HG03108 (cell line): ENCODE measurements at regions not wholly inside any gene's neighbourhood (a gene's known extent, or its start where the extent isn't known, plus 50 kb on each side); places are given as distances from the start of the nearest gene placed in this dataset.

Experiments
- ATAC-seq: cut with Tn5 transposase; IDR thresholded peaks from one replicate; pipeline ENCODE4 v1.9.1; 2021; ENCODE audit warnings: moderate library complexity; ENCODE audit not compliant: unreplicated experiment

DNA sequence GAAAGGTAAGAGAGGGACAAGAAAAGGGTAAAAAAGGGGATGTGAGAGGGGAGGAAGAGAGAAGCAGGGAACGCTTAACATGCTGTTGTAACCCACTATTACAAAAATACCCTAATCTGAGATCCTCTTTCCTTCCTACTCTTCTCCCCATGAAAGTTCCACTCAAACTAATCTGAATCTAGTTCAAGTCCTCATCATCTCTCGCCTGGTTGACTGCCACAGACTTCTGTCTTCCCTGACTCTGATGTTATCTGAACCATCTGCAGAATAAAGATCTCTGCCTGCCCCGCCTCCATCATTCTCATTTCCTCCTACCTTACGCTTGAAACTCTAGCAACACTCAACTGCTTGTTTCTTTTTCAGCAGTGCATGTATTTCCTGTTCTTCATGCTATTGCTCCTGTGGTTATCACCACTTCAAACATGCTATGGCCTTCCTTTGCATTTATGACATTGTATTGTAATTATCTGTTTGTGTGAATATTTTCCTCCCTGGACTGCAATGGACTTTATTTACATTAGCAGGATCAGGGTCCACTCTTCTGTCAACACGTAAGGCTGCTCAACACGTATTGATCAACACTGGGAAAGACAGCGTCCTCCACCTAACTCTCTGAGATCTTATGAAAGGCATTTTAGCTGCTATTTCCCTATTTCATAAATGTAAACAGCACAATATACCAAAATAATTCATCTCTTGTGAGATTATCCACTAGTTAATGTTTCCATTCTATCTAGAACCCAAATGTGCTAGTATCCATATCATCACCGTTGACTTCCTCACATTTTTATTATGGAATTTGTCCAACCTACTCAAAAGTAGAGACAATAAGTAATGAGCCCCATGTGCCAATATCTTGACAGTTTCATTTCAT, 215.5 kb upstream of the USP25 start:
- peak; percentile 97 for ATAC-seq

DNA sequence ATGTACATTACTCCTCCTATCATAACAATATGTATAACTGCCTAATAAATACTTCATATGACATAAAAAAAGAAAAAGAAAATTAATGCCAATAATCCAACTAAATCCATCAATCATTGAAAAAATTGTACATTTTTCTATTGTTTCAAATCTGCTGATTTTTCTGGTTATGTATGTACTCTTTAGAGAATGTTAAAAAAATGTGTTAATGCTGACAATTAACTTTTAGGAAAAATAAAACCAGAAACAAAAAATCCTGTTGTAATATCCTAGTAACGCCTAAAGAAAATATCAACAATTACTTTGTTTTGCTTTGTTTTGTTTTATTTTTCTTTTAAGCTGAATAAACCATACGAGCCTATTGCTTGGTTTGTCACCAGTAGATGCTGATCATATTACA, 213.9 kb upstream of the USP25 start:
- ATAC-seq: no peak

DNA sequence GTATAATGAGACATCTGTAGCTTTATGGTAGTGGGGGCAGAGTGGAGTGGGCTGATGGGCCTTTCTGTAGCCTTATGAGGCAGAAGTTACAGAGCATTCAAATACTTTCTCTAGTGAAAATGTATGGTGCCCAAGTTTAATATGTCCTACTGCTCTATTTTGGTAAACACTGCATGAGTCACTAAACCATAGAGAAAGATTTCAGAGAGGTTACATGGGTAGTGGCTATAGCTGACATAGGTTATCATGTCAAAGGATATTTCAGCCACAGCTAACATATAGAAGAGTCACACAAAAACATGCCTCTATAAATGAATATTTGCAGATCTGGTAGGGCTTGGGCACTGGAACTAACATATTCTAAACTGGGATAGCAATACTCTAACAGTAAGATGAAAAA, 212.4 kb upstream of the USP25 start:
- no peak for ATAC-seq

DNA sequence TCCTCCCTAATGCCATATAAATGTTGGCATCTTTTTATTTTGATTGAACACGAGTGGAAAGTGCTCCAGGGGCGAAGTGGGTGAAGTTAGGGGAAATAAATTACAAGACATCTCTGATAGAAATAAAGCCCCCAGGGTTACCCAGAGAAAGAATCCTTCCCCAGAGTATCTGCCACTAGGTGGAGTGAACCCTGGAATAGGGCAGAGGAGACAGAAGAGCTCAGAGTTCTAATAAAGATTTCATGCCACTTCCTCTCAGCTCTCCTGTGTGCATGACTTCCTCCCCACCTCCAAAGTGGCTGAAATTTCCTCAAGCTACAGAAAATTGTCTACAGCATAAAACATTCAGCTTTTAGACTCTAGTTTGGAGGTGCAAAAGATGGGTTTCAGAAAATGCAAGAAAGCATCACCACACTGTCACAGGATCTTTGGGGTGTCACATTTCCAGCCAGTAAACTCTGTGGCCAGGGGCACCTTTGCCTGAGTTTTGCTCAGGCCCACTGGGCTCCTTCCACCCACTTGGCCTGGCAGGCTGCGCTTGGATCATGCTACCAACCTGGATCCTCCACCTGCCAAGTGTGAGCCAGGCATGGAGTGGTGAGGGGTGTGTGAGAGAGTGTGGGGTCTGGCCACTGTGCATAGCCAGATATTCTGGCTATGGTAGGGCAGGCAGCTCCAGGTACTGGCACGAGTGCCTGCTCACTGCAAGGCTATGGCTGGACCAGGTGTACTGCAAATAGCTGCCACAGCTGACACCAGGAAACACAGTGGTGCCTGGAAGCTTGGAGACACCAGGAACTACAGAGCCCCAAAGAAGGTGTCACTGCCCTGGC, 208.8 kb upstream of the USP25 start:
- ATAC-seq: no peak

DNA sequence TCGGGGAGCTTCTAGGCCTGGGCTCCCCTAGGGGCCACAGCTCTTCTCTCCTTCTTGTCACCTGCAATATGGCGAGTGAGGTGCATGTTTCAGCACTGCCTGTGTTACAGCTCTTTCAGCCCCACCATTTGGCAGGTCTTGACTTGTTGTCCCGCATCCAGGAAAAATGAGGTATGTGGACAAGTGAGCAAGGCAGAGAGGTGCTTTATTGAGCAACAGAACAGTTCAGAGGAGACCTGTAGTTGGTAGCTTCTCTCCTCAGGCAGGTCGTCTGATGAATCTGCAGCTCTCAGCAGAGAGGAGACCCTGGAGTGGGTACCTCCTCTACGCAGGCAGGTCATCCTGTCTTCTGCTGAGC, 208.2 kb upstream of the USP25 start:
- ATAC-seq: no peak

DNA sequence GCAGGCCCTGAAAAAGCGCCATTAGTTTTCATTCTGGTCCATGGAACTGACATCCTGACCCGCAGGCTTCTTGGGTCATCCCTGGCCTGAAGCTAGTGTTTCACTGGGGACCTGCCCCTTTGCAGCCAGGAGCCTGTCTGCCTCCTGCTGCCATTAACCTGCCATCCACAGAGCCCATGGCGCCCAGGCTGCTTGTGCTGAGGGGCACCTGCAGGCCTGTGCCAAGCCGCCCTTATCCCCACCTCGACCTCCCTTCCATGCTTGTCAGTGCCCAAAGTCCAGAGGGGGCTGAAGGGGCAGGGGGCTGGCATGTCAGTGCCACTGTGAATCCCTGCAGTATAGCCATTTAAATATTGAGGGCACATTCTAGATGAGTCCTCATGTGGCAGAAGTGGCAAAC, 207.6 kb upstream of the USP25 start:
- no peak for ATAC-seq

DNA sequence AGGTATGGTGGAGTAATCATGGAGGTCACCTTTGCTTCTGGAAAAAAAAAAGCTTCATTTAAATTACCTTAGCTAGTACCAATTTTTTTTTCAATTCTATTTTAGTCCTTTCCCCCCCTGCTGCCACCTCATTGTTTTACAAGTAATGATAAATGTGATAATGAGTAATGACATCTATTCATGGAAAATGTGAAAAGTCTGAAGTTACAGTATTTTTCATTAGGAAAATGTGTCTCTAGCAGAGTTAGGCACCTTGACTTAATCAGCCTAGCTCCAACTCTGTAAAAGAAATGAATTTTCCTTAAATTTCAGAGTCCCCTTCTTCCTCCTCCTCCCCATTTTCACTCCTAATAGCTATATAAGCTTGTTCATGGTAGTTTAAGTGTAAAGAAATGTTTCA, 204.9 kb upstream of the USP25 start:
- no peak for ATAC-seq

DNA sequence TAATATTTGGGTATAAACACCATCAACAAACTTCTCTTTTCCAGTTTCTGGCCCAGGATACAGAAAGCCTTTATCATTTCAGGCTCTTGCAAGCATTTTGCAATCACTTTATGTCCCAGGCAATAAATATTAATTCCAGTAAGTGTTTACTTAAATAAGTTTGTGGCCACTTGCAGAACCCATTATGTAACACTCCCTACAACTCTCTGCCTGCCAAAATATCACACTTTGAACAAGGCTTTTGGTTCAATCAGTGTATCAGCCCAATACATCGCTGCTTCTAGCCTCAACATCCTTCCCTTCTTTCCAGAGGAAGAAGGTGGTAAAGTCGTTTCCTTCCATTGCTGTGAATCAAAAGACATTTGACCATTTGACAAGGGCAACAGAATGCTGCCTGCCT, 203.0 kb upstream of the USP25 start:
- no peak for ATAC-seq

DNA sequence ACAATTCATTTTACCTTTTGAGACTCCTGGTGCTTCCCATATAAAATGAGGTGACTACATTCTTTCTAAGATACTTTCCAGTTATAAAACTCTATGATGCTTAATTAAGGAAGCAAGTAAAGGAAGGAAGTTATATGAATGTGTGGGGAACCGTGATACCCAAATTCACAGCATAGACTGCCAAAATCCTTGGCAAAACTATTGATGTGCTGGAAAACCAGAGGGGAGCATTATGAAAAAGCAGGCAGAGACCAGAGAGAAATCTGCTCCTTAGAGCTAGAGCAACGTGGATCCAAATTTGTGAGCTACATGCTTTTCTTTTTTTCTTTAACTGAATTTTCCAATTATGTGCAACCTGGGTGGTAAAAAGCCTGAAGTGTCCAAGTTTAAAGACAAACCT, 201.4 kb upstream of the USP25 start:
- ATAC-seq: no peak

DNA sequence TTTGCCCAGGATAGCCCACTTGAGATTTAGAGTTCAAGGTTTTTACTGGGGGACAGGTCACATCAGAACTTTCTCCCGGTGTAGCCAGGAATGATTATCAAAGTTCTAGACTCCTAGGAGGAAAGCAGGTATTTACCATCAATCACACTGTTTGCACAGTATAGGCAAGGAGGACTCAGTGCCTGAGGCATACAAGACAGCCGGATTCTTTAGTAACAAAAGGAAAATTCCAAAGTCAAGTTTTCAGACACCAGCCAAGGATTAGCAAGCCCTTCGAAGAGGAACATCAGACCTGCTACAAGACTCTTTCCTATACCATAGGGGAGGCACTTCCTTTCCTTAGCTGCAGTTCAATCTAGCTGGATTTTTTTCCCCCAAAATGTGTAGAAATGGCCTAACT, 197.8 kb upstream of the USP25 start:
- ATAC-seq: no peak

DNA sequence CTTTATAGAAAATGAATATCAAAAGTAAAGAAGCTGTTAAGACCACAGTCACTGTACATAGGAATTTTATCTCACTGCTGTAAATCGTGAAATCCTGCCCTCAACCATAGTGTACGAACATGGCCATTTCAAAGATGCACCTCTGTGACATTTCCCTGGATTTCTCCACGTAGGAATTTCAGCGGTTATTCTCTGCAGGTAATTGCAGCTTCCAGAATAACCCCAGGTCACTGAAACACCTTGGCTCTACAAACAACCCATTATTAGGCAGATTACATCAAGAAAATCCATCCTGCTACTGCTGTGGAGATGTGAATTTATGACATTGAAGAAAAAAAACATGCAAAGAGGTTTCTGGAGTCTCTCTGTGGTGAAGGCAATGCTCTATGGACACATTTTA, 196.2 kb upstream of the USP25 start:
- no peak for ATAC-seq

DNA sequence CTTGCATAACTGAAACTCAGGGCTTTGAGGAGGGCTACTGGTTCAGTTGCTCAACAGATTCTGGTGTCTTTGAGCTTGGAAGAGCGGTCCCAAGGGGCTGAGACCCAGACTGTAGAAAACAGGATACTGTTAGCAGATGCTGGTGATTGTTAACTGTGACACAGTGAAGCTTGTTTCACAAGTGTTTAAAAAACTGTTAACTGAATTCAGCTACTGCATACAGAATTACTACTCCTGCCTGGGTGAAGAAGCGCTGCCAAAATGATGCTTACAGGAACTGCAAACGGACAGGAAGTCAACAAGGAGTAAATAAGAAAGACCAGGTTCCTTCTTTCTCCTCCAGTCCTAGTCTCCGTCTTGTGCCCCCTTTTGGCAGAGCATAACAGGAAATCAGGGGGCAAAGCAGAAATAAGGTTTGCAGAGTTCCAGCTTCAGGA, 195.3 kb upstream of the USP25 start:
- ATAC-seq: no peak

DNA sequence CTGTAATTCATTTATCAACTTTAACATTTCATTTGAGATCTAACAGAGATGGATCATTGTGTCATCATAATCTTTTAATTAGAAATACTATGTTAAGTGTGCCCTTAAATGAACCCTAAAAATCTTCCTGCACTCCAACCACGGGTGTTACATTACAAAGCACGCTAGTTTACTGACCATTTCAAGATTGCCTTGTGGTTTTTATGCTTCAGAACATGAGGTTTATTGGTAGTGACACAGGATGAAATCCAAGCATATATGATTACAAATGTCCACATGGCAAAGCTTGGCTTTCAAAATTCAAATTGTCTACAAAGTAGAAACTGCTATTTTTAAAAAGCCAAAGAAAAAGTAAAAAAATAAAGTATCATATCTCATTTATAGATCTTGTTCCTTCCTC, 190.4 kb upstream of the USP25 start:
- no peak for ATAC-seq

DNA sequence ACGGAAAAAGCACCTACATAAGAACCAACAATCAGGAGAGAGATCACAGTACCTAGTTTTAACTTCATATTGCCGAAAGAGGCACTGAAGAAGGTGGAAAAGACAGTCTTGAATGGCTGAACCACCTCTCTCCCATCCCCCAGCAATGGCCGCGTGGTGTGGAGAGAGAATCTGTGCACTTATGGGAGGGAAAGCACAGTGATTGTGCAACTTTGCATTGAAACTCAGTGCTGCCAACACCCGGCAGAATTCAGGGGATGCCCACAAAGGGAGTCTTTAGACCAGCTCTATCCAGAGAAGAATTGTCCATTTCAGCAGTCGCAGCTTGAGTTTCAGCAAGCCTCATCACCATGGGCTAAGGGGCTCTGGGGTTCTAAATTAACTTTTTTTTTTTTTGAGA, 186.3 kb upstream of the USP25 start:
- ATAC-seq: no peak

DNA sequence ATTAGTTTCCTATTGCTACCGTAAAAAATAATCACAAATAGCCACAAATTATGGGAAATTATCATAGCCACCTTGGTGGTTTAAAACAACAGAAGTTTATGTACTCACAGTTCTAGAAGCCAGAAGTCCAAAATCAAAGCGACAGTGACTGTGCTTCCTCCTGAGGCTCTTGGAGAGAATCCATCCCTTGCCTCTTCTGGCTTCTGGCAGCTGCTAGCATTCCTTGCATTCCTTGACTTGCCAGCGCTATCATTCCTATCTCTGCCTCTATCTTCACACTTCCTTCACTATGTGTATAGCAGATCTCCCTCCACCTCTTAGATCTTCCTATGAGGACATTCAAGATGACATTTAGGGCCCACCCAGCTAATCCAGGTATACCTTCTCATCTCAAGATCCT, 180.1 kb upstream of the USP25 start:
- no peak for ATAC-seq

DNA sequence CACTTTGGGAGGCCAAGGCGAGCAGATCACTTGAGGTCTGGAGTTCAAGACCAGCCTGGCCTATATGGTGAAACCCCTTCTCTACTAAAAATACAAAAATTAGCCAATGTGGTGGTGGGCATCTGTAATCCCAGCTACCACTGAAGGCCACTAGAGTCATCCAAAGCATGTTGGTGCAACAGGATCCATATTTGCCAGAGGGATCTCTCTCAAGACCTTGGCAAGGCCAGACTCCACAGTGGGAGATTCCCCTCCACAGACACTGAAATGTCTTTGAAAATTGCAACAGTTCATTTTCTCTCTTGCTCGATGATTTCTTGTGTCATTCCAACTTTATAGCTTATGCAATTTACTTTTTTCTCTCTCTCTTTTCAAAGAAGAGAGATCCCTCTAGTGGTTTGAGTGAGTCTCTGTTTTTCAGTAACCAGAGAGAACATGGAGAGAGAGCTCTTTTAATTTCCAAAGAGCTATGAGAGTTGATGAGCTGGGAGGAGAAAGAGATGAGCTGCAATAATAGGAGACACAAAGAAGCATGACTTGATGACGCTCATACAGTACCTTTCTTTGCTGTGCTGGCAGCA, 176.8 kb upstream of the USP25 start:
- ATAC-seq: no peak

DNA sequence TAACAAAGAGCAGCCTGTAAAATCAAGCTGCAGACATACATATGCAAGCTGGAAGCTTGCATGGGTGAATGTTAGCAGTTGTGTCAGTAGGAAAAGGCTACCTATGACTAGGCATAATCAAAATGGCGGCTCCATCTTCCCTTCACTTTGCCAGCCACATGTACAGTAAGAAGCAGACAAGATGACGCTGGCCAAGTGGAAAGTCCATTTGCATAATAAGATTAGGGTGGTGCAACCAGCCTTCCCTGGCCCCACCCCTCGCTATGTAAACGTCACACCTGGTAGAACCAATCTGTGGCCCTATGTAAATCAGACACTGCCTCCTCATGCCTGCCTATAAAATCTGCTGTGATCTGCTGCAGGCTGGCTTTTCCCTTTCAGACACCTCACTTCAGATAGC, 171.9 kb upstream of the USP25 start:
- ATAC-seq: no peak

DNA sequence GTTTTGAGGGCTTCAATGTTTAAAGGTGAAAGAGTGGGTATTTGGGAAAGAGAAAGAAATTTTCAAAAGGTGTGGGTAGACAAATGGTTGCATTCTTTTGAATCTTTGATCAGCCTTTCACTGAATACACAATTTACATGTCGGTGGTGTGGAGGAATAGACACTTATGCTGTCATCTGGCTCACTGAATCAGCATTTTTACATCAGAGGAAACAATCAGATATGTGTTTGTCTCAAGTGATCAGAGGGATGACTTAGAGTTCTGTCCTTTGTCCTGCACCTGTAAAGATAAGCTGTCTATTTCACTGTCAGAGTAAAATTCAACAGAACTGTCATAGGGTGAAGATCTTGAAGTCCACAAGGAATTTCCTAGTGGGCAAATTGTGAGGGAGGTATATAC, 170.9 kb upstream of the USP25 start:
- no peak for ATAC-seq

DNA sequence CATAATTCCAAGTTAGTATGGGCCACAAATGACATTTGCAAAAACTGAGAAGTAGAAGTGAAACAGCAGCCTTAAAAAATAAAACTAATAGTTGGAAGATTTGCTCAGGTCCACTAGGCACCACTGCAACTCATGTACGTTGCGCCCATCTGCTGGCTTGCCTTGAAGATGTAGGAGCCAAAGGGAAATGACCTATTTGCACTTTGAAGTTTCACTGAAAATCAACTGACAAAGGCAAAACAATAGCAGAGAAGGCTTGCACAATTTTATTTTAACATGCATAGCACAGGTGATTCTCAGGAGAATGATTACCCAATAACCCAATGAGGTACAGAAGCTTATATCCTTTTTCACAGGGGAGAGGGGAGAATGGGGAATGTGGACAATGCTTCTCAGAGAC, 170.1 kb upstream of the USP25 start:
- ATAC-seq: no peak

DNA sequence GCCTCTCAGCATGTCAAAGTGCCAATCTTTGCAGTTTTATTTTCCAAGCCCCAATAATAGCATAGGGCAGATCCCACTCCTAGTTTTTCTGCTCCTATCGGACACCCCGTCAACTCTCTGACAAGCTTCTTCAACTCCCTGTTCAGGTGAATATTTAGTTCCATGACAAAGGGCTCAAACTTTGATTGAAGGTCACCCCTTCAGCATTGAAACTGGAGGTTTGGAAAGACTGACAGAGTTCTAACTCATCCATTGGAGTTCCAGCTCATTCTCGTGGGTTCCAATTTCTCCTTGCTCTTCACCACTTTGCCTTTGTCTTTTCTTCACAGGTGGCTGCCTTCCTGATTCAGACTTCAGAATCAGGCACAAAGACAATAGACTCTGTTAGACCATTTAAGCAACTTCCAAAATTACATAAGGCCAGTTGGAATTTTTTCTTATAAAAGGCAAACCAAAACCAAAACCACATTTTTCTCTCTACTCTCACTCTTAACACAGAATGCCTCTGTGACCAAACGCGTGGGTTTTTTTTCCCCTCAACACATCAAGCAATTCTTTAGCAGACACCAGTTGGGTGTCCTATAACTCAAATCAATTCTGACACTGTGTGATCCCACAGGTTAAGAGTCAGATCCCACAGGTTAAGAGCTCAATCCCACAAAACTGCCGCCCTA, 169.3 kb upstream of the USP25 start:
- no peak for ATAC-seq

DNA sequence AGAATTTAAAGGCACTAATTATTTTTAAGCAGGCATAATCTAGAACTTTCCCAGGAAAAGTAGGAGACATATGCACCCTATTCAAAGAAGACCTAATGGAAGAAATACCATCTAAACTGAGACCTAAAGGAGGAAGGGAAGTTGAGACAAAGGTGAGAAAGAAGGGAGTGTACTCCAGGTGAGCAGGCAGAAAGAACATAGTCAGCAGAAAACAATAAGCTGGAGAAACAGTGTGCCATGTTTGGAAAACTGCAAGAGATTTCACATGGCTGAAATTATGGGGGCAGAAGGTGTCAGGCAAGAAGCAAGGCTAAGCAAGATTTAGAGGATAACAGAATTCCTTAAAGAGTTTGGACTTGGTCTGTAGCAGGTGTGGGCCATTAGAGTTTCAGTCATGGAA, 167.0 kb upstream of the USP25 start:
- ATAC-seq: no peak
